Right lobe of liver (tissue), 4 donors: ENCODE measurements at regions not wholly inside any gene's neighbourhood (a gene's known extent, or its start where the extent isn't known, plus 50 kb on each side); places are given as distances from the start of the nearest gene placed in this dataset.

Experiments
- POLR2A ChIP-seq: fragments of 450-650 bp; IDR thresholded peaks from one replicate; pipeline ENCODE4 v1.6.1; 2017; ENCODE audit warnings: antibody characterized with exemption, mild to moderate bottlenecking
- TF ChIP-seq, protein P1 (sequence below), 4 donors: fragments of 200-600 bp in 3 of 4; fragments of 450-650 bp in 1 of 4; IDR thresholded peaks; one replicate each; pipeline versions ENCODE4 v1.5.1 to v1.8.0; 2016 to 2022; ENCODE audit warnings: antibody characterized with exemption in 4 of 4, mild to moderate bottlenecking in 2 of 4
- donor health status: DM: no; HTN: no; CAD: no.
- donor health status: DM: no; HTN: no; CAD: no.
- donor health status: DM: no; HTN: yes; CAD: no.

DNA sequence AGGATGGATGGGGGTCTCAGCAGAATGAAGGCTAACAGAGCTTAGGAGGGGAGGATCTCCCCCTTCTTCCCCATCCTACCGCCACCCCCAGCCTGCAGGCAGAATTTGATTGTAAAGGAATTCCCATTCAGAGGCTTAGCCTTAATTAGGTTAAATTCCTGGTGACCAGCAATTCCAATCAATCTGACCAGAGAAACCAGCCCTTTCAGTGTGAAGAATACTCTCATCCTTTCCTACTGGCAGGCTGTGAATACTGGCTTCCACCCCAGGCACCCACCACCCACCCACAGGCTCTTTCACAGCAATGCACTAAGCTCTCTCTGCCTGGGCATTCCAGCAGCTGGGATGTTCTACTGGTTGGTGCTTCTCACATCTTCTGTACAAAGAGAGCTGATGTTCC is 137.9 kb upstream of the LYZL1 start:
- TF ChIP-seq, protein P1, sequence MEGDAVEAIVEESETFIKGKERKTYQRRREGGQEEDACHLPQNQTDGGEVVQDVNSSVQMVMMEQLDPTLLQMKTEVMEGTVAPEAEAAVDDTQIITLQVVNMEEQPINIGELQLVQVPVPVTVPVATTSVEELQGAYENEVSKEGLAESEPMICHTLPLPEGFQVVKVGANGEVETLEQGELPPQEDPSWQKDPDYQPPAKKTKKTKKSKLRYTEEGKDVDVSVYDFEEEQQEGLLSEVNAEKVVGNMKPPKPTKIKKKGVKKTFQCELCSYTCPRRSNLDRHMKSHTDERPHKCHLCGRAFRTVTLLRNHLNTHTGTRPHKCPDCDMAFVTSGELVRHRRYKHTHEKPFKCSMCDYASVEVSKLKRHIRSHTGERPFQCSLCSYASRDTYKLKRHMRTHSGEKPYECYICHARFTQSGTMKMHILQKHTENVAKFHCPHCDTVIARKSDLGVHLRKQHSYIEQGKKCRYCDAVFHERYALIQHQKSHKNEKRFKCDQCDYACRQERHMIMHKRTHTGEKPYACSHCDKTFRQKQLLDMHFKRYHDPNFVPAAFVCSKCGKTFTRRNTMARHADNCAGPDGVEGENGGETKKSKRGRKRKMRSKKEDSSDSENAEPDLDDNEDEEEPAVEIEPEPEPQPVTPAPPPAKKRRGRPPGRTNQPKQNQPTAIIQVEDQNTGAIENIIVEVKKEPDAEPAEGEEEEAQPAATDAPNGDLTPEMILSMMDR (IDR thresholded peaks at IDR 0.05) = no peak
- TF ChIP-seq POLR2A = no peak
